Lower lobe of right lung (tissue), 2 donors: ENCODE measurements at regions not wholly inside any gene's neighbourhood (a gene's known extent, or its start where the extent isn't known, plus 50 kb on each side); places are given as distances from the start of the nearest gene placed in this dataset.

Experiments
- ATAC-seq, 2 donors: fragments of 200-7000 bp; cut with Tn5 transposase; one replicate each; pipeline ENCODE4 v1.9.1; 2020 to 2022; ENCODE audit warnings: mild to moderate bottlenecking in 2 of 2, moderate library complexity in 2 of 2
- DNase-seq: peaks from one replicate; pipeline ENCODE4 v3.0.0-alpha.2; 2020
- H3K27ac ChIP-seq: fragments of 200-600 bp; one replicate; pipeline ENCODE4 v1.8.0; 2022
- H3K27me3 ChIP-seq: fragments of 200-600 bp; one replicate; pipeline ENCODE4 v1.8.0; 2022; ENCODE audit warnings: low read depth
- H3K36me3 ChIP-seq: fragments of 200-600 bp; one replicate; pipeline ENCODE4 v1.8.0; 2022; ENCODE audit warnings: mild to moderate bottlenecking
- H3K4me1 ChIP-seq: fragments of 200-600 bp; one replicate; pipeline ENCODE4 v1.8.0; 2022
- H3K4me3 ChIP-seq: fragments of 200-600 bp; one replicate; pipeline ENCODE4 v1.8.0; 2022; ENCODE audit warnings: mild to moderate bottlenecking
- H3K9me3 ChIP-seq: fragments of 200-600 bp; one replicate; pipeline ENCODE4 v1.8.0; 2022
- intact Hi-C: fragments of 100-400 bp; cut with DNase I; formaldehyde crosslinking; loops from one replicate; pipeline ENCODE4 v1.11.0; 2022
- TF ChIP-seq, protein P1 (sequence below): fragments of 200-600 bp; IDR thresholded peaks from one replicate; pipeline ENCODE4 v1.8.0; 2022; ENCODE audit warnings: antibody characterized with exemption, mild to moderate bottlenecking
- donor health status: DM: no; HTN: yes; CAD: no; lungs with severe emphysema.

GRCh38 chr9:111192650-111193049, 137.4 kb downstream of the OR2K2 start:
- TF ChIP-seq, protein P1, sequence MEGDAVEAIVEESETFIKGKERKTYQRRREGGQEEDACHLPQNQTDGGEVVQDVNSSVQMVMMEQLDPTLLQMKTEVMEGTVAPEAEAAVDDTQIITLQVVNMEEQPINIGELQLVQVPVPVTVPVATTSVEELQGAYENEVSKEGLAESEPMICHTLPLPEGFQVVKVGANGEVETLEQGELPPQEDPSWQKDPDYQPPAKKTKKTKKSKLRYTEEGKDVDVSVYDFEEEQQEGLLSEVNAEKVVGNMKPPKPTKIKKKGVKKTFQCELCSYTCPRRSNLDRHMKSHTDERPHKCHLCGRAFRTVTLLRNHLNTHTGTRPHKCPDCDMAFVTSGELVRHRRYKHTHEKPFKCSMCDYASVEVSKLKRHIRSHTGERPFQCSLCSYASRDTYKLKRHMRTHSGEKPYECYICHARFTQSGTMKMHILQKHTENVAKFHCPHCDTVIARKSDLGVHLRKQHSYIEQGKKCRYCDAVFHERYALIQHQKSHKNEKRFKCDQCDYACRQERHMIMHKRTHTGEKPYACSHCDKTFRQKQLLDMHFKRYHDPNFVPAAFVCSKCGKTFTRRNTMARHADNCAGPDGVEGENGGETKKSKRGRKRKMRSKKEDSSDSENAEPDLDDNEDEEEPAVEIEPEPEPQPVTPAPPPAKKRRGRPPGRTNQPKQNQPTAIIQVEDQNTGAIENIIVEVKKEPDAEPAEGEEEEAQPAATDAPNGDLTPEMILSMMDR = no peak
- intact Hi-C loops = no loop called here
- no peak overlapping the region for H3K27ac ChIP-seq

GRCh38 chr9:111190347-111190746, 139.7 kb downstream of the OR2K2 start:
- Histone ChIP-seq H3K4me1 (no peaks in the 10 kb centered on the region), H3K27ac (no peak overlapping the region), H3K27me3 (no peaks in the 10 kb centered on the region), H3K9me3 (no peaks in the 10 kb centered on the region), H3K4me3 (no peak overlapping the region), H3K36me3 (no peaks in the 10 kb centered on the region)
- TF ChIP-seq, protein P1 = no peak
- ATAC-seq (no peak), DNase-seq (no peak)
- intact Hi-C loops = no loop called here

More at GRCh38 chr9:111192650-111193049, 137.4 kb downstream of the OR2K2 start:
- Histone ChIP-seq H3K36me3 (no peaks in the 10 kb centered on the region), H3K4me3 (no peak overlapping the region), H3K27me3 (no peaks in the 10 kb centered on the region), H3K9me3 (no peaks in the 10 kb centered on the region), H3K4me1 (no peaks in the 10 kb centered on the region)
- DNase-seq (no peak), ATAC-seq (no peak)

- Histone ChIP-seq H3K9me3 (no peaks in the 10 kb centered on the region), H3K27ac (no peak overlapping the region), H3K36me3 (no peaks in the 10 kb centered on the region), H3K4me3 (no peak overlapping the region), H3K4me1 (no peaks in the 10 kb centered on the region), H3K27me3 (no peaks in the 10 kb centered on the region)
- TF ChIP-seq, protein P1 = no peak
- no peak for ATAC-seq
- DNase-seq = no peak
- intact Hi-C loops = no loop called here
Observed at GRCh38 chr9:111187376-111187775, 142.6 kb downstream of the OR2K2 start.

- no peak for ATAC-seq
- intact Hi-C loops = no loop called here
Observed at GRCh38 chr9:111186021-111186530, 143.9 kb downstream of the OR2K2 start.

GRCh38 chr9:111180811-111181210, 142.5 kb upstream of the LPAR1 start:
- DNase-seq (no peak), ATAC-seq (no peak)
- H3K36me3 ChIP-seq = no peaks in the 10 kb centered on the region
- intact Hi-C loops = no loop called here
- H3K27ac ChIP-seq = no peak overlapping the region
- H3K9me3 ChIP-seq = no peaks in the 10 kb centered on the region
- H3K4me1 ChIP-seq = no peaks in the 10 kb centered on the region
- no peaks in the 10 kb centered on the region for H3K27me3 ChIP-seq
- H3K4me3 ChIP-seq = no peak overlapping the region
- TF ChIP-seq, protein P1 = no peak

More at GRCh38 chr9:111186021-111186530, 143.9 kb downstream of the OR2K2 start:
- no peaks in the 10 kb centered on the region for H3K27me3 ChIP-seq
- H3K4me3 ChIP-seq = no peak overlapping the region
- H3K27ac ChIP-seq = no peak overlapping the region
- DNase-seq = no peak
- H3K9me3 ChIP-seq = no peaks in the 10 kb centered on the region
- H3K36me3 ChIP-seq = no peaks in the 10 kb centered on the region
- no peaks in the 10 kb centered on the region for H3K4me1 ChIP-seq
- TF ChIP-seq, protein P1 = no peak
